GM19452 (cell line): ENCODE measurements at regions not wholly inside any gene's neighbourhood (a gene's known extent, or its start where the extent isn't known, plus 50 kb on each side); places are given as distances from the start of the nearest gene placed in this dataset.

ENCODE experiments used
- ATAC-seq: cut with Tn5 transposase; IDR thresholded peaks from one replicate; pipeline ENCODE4 v1.9.1; 2021; ENCODE audit not compliant: unreplicated experiment

DNA sequence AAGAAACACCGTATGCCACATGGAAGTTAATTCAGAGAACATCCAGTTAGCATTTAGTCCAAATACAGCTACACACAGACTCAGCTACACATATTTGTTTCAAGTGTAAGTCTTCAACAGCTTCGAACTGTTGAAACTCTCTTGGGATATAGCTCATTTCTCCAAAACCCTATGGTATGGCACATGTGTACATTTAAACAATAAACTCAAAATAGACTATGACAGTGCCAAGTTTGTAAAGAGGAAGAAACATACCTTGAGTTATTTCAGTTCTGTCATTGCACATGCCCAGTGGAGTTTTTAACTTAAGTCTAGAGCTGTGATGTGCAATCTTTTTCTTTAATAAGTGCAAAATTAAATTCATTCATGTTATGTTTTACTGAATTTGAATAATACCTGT lies 155.1 kb upstream of the RAI14 start:
- ATAC-seq = no peak

DNA sequence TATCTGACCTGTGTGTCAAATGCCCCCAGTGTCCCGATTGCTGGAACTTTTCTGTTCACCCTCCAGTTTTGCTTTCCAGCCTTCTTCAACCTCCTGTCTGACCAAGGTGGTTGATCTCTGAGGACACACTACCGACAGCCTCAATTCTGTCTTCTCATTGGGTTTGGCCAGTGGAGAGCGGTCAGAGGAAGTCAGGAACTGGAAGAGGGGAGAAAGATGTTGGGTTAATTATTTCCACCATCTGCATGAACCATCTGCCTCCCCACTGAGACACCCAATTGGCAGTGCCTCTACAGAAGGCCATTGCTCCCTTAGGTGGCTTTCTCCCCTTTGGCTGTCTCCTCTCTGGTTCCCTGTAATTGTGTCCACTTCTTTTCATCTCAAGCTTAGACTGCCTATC lies 154.3 kb upstream of the RAI14 start:
- ATAC-seq = no peak

DNA sequence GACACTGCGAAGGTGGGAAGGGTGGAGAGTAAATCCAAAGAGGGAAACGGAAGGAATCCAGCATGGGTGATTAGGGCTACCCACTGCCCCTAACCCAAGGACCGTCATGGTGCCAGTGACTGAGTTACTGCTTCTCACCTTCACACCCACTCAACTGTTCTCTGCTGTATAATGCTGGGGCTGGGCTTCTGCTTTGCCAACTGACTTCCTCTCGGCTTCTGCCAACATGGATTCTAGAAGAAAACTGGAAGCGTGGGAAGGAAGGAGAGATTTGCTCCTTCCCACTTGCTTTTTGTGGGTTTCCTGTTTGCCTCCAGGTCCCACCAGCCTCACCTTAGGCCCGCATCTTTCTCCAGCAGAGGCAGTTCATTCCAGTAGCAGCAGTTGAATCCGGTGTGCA lies 153.5 kb upstream of the RAI14 start:
- no peak for ATAC-seq

DNA sequence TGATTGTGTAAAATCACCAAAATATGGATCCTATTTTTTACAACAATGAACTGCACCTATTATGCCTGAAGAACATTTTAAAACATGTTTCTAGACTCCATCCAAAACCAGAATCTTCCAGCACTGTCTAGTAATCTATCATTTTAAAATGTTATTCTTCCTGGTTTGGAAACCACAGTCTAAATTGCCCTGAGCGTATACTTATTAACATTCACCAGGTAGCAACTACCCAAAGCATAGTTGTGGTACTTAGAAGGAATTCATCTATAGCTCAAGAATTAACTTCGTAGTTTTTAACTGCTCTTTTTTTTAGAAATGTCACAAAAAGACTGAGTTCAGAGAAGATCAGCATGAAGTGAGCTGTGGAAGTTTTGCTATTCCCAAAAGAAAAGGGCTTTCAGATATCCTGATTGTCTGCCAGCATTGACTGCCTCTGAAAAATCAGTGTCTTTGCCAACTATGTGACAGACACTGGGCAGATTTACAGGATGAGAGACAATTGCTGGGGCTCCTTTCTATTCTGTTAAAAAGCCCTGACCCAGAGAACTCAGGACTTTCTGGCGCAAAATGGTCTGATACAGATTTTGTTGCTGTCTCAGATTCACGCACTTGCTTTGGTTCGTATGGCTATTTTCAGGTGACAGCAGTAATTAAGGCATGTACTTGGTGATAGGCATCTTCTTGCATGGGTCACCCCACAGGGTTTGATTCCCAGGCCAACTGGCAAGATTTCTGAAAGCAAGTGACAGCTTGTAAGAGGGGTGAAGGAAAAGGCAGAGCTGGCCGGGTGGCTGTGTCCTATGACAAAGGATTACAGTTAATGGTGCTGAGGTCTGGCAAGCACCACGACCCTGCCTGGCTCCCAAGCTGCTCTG lies 152.5 kb upstream of the RAI14 start:
- ATAC-seq = no peak

DNA sequence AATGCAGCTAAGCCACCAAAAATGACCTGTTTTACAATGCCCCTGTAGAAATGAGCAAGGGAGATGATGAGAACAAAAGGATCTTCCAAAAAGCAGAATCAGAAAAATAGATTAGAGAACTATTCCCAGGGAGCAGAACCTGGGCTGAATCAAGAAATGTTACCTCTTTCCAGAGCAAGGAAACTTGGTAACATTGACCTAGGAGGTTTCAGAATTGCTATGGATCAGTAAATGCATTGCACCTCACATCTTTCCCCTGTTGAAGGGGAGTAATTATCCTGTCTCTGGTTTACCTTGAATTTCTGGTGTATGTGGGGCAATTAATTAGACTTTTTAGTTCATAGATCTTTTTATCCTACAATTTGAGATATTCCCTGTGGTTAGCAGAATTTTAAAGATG lies 151.2 kb upstream of the RAI14 start:
- no peak for ATAC-seq

DNA sequence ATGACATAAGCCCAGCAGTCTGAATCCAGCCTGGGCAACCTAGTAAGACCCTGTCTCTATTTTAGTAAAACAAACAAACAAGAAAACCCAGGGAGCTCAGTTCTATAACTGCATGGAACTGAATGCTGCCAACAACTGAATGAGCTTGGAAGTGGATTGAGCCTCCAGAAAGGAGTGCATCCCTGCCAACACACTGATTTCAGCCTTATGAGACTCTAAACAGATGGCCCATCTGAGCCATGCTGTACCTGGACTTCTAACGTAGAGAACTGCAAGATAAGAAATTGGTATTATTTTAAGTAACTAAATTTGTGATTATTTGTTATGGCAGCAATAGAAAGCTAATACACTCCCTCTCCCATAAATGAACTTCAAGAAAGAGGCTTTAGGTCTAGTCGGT lies 150.4 kb upstream of the RAI14 start:
- no peak for ATAC-seq

DNA sequence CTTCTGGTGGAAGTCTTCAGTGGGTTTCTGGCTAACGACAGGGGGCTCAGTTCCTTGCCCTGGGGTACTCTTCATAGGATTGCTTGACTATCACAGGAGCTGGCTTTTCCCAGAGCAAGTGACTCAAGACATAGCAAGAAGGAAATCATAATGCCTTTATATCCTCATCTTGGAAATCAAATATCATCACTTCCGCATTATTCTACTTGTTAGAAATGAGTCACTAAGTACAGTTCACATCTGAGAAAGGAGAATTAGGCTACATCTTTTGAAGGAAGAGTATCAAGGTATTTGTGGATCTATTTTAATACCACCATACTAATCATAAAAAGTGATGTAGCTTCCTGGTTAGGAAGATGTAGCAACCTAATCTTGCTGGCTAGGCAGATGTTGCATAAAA lies 148.2 kb upstream of the RAI14 start:
- no peak for ATAC-seq

DNA sequence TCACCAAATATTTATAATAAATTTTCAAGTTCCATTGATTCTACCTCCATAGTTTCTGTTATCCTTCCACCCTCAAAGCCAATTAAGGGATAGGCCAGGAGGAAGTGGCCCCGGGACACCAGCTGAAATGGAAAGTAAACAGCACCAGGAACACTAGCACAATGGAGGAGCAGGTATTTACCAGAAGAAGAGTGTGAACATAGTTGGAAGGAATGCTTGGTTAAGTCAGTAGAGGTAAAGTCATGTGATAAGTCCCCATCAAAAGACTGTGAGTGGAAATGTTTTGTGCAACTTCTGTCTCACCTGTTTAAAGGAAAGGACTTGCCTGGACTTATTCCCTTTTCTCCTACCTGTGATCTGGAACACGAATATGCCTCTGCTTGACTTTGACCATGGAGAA lies 146.7 kb upstream of the RAI14 start:
- ATAC-seq = no peak

DNA sequence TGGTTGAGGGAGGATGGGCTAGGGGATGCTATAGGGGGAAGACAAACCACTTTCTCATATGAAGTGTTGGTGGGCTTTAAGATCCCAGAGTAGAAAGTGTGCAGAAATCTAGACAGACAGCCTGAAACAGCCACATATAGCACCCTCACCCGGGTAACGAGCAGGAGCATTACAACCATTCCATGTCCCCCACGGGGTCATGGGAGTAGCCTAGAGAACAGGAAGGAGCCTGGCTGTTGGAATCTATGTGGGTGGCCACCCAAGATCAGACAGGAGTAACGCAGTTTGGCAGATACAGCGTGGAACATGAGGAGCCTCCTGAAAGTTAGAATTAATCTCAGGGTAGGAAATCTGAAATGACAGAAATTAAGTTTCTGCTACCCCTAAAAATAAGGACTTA lies 146.1 kb upstream of the RAI14 start:
- ATAC-seq = no peak

DNA sequence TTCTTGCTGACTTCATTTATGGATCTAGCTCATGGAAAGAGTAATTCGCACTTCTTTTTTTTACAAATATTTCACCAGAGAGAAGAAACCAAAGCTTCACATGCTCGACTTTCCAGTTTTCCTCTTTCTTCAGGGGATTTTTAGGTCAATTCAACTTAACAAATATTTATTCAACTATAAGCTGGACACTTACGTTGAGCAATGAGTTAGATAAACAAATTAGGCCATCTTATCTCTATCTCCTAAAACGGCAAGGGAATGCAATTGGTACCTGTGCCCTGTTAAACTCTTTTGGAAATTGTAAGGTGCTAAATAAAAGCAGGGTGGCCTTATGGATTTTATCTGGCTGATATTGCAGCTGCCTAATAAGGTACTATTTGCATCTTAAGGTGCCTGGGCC lies 145.1 kb upstream of the RAI14 start:
- no peak for ATAC-seq

DNA sequence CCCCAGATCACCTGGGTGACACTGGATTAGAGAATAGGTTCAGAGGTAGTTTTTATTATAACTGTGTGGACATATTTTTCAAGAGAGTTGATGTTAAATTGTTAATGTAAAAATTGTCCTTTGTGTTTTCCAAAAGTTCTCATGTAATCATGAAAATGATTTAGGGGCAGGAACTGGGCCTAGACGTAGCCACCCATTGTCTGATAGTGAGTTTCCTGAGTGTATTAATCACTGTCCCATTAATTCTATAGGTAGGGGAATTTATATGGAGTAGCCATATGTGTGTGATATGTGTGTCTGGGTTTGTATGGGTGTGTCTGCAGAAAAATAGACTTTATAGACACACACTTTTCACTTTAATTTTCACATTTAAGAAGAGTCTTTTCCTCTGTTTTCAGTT lies 144.6 kb upstream of the RAI14 start:
- ATAC-seq = no peak

DNA sequence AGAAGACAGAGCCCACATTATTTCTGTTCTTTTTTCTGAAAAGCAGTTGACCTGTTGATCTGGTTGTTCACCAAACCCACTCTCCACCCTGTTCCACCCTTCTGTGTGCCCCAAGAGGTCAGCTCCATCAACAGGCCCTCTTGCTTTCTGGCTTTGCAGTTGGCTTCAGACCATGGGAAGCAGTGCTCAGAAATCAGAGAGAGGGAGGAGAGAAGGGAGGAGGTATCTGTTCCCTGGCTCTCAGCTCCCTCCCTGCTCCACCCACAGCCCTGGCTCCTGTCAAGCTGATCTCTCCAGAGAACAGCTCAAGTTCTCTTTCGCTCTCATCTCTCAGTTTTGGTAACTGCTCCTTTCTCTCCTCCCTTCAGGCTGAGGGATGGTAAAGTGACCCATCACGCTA lies 144.2 kb upstream of the RAI14 start:
- ATAC-seq = no peak

DNA sequence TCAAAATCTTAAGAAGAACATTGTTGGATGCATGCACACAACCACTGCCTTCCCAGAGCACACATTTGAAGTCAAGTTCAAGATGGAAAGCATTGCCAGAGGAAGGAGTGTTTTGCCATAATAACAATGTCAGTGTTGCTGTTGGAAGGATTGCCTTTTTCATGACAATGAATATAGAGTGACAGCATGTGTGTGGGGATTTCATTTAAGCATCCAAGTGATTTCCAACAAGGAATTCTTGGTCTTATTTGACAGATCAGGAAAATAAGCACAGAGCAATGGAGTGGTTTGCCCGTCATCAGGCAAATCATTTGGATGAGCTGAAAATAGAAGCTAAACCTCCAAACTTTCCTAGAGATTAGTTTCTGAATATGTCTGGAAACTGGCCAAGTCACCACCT lies 140.0 kb upstream of the RAI14 start:
- ATAC-seq = no peak

DNA sequence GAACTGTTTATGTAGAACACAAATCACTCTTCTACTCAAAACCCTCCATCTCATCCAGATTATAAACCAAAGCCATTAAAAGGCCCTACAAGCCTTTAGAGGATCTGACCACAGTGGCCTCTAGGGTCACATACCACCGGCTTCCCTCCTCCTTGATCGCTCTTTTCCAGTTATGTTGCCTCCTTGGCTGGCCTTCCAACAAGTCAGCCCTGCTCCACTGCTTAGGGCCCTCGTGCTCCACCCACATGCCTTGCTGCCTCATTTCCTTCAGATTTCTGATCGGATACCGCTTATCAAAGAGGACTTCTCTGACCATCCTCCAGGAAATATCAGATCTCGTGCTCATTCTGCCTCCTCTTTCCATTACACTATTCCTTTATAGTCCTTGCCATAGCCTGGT lies 139.4 kb upstream of the RAI14 start:
- no peak for ATAC-seq

DNA sequence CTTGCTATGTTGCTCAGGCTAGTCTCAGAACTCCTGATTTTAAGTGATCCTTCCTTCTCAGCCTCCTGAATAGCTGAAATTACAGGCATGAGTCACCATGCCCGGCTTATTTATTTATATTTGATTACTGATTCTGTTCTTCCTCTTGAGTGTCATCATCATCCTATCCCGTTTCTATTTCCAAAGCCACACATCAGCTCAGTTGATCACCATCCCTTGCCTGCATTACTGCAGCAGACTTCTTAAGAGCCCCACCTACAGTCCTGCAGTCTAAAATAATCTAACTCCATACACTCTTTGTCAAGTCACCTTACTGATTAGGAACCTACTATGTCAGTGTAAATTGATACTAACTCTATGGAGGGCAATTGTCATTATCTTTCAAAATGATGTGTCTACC lies 138.9 kb upstream of the RAI14 start:
- ATAC-seq = no peak

DNA sequence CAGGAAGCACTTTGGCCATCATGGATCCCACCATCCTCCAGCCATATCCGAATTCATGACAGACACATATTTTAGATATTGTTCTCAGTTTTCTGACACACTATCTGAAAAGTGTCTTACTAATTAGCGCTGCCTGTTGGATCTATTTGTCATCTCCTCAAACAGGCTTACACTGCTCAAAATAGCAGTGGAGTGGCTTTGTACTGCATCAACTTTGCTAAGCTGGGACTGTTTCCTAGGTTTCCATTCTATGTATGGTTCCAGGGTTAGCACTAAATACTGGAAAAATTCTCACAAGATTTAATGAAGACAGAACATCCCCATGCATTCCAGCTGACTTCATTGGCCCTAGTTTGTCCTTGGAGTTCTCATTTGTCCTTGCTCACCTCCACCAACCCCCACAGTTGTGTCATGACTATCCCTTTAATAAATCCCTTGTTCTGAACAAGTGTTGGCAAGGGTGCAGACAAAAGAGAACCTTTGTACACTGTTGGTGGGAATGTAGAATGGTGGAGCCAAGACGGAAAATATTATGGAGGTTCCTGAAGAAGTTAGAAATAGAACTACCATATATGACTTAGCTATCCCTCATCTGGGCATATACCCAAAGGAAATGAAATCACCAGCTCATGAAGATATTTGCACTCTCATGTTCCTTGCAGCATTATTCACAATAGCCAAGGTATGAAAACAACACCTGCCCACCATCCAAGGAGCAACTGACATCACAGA lies 136.5 kb upstream of the RAI14 start:
- no peak for ATAC-seq

DNA sequence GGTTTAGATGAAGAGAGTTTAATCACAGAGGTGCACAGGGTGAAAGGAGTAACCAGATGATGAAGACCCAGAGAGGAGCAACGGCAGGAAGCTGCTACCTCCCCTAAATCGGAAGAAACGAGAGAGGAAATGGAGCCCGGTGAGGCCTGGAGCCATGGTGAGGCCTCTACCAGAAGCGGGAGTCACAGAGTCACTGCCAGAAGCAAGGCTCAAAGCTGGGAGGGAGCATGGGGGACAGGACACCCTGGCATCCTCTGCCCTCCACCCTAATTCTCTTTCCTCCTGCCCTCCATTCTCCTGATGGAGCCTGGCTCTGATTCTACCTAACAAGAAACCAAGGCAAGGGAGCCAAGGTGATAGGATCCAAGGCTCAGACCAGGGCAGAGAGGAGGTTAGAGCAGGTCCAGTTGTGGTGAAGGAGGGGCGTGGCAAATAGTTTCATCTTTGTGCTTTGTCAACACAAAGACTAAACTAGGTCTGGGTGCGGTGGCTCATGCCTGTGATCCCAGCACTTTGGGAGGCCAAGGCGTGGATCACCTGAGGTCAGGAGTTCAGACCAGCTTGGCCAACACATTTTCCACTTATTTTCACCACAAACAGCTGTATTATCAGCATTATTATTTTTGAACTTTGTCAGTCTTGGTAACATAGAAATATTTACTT lies 134.4 kb upstream of the RAI14 start:
- no peak for ATAC-seq

DNA sequence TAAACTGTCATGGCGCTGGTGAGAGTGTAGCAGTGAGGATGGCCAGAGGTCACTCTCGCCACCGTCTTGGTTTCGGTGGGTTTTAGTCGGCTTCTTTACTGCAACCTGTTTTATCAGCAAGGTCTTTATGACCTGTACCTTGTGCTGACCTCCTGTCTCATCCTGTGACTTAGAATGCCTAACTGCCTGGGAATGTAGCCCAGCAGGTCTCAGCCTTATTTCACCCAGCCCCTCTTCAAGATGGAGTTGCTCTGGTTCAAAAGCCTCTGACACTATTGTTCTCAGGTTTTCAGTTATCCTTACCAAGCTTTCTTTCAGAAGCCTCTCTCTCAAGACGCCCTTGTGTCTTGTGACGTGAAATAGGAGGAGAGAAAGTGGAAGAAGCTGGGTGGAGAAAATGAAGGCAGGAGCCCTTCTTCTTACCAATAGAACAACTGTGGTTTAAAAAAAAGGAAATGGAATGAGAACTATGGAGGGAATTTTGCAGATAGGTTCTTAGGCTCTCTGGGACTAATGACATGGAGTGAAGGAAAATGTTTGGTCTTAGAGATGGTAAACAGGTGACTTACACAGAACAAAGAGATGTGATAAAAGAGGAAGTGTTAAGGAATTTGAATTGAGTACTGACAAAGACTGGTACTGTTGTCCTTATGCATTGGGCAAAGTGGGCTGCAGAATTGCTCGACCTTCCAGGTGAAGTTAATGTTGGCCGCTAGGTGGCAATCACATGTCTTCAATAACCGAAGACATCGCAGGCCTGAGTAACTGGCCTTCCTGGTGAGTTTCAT lies 133.3 kb upstream of the RAI14 start:
- peak; percentile 92 for ATAC-seq

DNA sequence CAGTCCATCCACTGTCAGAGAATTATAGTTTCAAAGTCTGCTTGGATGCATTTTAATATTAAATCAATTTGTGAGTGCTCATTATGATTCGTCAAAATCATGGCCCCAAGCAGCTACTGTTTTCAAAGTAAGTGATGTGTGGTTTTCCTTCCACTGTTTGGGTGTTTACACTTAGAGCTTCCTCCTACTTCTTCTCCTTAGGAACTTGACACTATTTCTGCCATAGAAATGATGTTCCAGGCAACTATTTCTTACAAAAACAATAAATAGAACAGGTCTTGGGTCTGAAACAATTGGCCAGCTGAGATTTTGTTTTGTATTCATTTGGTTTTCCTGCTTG lies 132.8 kb upstream of the RAI14 start:
- ATAC-seq = peak; percentile 12

DNA sequence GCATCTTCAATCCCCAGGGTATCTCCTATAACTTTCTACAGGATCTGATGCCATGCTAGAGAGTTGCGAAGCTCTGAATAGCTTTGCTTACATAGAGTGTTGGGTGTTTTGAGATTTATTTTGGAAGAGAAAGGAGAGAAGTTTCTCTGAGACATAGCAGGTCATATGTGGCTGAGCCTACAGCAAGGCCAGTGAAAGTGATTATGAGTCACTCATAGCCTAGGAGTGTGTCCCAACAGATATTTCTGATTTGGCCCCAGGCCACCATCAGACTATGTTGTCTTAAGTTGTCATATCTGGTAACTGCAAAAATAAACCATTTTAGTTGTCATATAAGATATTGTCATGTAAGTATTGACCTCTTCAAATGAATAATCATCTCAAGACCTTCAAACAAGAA lies 132.0 kb upstream of the RAI14 start:
- no peak for ATAC-seq

DNA sequence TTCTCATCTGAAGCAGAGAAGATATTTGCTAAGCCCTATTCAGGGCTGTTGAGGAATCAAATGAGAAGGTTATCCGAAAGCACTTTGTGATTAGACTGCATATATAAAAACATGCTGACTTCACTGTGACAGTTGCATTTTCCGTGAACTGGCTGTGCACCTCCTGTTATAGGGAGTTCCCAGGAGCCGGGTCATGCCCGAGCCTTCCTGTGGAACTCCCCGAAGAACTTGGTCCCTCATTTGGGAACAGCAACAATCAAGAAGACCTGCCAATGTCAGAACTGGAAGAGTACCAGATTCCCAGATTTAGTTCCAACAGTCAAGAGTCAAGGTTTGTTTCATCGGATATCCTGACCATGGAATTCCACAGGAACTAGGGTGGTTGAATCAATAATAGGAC lies 130.4 kb upstream of the RAI14 start:
- no peak for ATAC-seq
